HEK293T (cell line): ENCODE measurements at regions not wholly inside any gene's neighbourhood (a gene's known extent, or its start where the extent isn't known, plus 50 kb on each side); places are given as distances from the start of the nearest gene placed in this dataset.

Source experiments
- BHLHE40 ChIP-seq: fragments of 450-650 bp; IDR thresholded peaks from 2 replicates; pipeline ENCODE4 v1.6.1; 2016; ENCODE audit warnings: mild to moderate bottlenecking, moderate library complexity, borderline replicate concordance
- ELF4 ChIP-seq: fragments of 450-650 bp; IDR thresholded peaks from 2 replicates; pipeline ENCODE4 v1.6.1; 2017; ENCODE audit warnings: antibody characterized with exemption
- FOXA1 ChIP-seq: fragments of 450-650 bp; IDR thresholded peaks from 2 replicates; pipeline ENCODE4 v1.6.1; 2016; ENCODE audit warnings: mild to moderate bottlenecking
- FOXK2 ChIP-seq: fragments of 450-650 bp; IDR thresholded peaks from 2 replicates; pipeline ENCODE4 v1.6.1; 2016; ENCODE audit warnings: mild to moderate bottlenecking
- FOXM1 ChIP-seq: fragments of 450-650 bp; IDR thresholded peaks from 2 replicates; pipeline ENCODE4 v1.6.1; 2017; ENCODE audit warnings: mild to moderate bottlenecking, borderline replicate concordance
- HDGF ChIP-seq: fragments of 450-650 bp; IDR thresholded peaks from 2 replicates; pipeline ENCODE4 v1.6.1; 2017; ENCODE audit warnings: antibody characterized with exemption, borderline replicate concordance
- LEF1 ChIP-seq: fragments of 450-650 bp; IDR thresholded peaks from 2 replicates; pipeline ENCODE4 v1.6.1; 2017; ENCODE audit warnings: mild to moderate bottlenecking, borderline replicate concordance
- NFRKB ChIP-seq: fragments of 450-650 bp; IDR thresholded peaks from 2 replicates; pipeline ENCODE4 v1.6.1; 2016; ENCODE audit warnings: mild to moderate bottlenecking, moderate library complexity
- SP1 ChIP-seq: fragments of 450-650 bp; IDR thresholded peaks from 2 replicates; pipeline ENCODE4 v1.6.1; 2017
- SUZ12 ChIP-seq: fragments of 450-650 bp; IDR thresholded peaks from 2 replicates; pipeline ENCODE4 v1.6.1; 2016; ENCODE audit warnings: mild to moderate bottlenecking
- TARDBP ChIP-seq: fragments of 450-650 bp; IDR thresholded peaks from 2 replicates; pipeline ENCODE4 v1.6.1; 2016
- ZNF384 ChIP-seq: fragments of 450-650 bp; IDR thresholded peaks from 2 replicates; pipeline ENCODE4 v1.6.1; 2016
- TF ChIP-seq, protein P1 (sequence below): fragments of 450-650 bp; IDR thresholded peaks from 2 replicates; pipeline ENCODE4 v1.6.1; 2016

DNA sequence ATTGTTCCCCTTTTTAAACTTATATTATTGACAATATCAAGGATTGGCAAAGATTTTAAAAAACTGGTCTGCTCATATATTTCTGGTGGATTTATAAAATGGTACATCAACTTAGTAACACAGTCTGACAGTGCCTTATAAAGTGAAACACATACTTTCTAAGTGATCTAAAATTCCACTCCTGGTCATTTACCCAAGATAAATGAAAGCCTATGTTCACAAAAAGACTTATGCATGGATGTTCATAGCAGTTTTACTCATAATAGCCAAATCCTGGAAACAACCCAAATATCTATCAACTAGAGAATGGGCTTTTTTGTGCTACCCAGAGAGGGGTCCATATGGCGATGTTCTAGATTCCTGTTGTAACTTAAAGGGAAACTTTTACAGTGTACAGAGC lies 222.4 kb upstream of the FAM83B start:
- TF ChIP-seq NFRKB (no peak), FOXM1 (no peak), BHLHE40 (no peak), SP1 (no peak), TARDBP (no peak), ELF4 (no peak), LEF1 (no peak), FOXK2 (no peak), HDGF (no peak), FOXA1 (no peak), SUZ12 (no peak), ZNF384 (no peak)
- TF ChIP-seq, protein P1, sequence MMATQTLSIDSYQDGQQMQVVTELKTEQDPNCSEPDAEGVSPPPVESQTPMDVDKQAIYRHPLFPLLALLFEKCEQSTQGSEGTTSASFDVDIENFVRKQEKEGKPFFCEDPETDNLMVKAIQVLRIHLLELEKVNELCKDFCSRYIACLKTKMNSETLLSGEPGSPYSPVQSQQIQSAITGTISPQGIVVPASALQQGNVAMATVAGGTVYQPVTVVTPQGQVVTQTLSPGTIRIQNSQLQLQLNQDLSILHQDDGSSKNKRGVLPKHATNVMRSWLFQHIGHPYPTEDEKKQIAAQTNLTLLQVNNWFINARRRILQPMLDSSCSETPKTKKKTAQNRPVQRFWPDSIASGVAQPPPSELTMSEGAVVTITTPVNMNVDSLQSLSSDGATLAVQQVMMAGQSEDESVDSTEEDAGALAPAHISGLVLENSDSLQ = no peak
